ENCODE measurements at regions not wholly inside any gene's neighbourhood (a gene's known extent, or its start where the extent isn't known, plus 50 kb on each side); places are given as distances from the start of the nearest gene placed in this dataset.

- TF ChIP-seq POLR2A (IDR thresholded peaks at IDR 0.05; ENCODE audit: low read depth, low read length): no peak
- no peak for TF ChIP-seq CHD1 (IDR thresholded peaks at IDR 0.05; ENCODE audit: low read depth, low read length)
Measured at GRCh38 chr15:47293466-47294162, 423.7 kb upstream of the SEMA6D start (continued).

DNA sequence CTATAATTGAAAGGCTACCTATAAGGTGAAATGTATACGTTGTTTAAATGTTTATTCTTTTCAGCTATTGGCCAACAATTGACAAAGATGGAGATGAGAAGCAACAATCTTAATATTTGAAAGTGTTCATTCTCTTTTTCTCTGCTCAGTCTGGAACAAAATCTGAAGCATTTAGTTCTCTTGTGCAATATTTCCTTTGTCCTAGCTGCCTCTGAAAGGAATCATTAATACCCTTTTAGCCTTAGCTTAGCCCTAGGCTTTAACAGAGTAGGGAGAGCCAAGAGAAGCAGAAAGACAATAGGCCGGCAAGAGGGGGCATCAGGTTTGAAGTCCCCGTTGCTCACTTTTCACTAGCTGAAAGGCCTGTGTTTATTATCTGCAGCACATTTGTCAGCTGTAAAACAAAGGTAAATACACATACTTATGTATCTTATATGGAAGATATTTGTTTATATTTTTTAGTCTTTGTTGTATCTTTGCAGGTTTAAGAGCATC is 422.5 kb upstream of the SEMA6D start:
- Histone ChIP-seq H3K27ac (ENCODE audit: insufficient read depth, low read length) (no peak overlapping the region), H3K56ac (ENCODE audit: extremely low read depth, insufficient read depth, low read length) (no peak overlapping the region), H3K9ac (ENCODE audit: low read depth, low read length) (no peak overlapping the region), H3K9me1 (ENCODE audit: insufficient read depth, low read length) (peaks cover 4% of the 10 kb centered on the region; the same call in 1 of the 2 replicates), H2AFZ (replicated peaks; ENCODE audit: low read length, poor library complexity) (no peak overlapping the region), H2BK15ac (ENCODE audit: low read depth, low read length) (no peak overlapping the region), H4K5ac (ENCODE audit: low read depth, low read length) (peak overlapping the region; percentile 5; the same call in 1 of the 2 replicates), H4K91ac (ENCODE audit: insufficient read depth, low read depth, low read length) (no peak overlapping the region), H2AK5ac (ENCODE audit: low read depth, low read length) (no peak overlapping the region), H2BK5ac (ENCODE audit: low read depth, low read length, poor library complexity, severe bottlenecking) (no peak overlapping the region), H3K23ac (ENCODE audit: low read depth, low read length) (no peak overlapping the region), H2AK9ac (replicated peaks; ENCODE audit: low read depth, low read length, poor library complexity) (no peak overlapping the region), H3K4me3 (ENCODE audit: insufficient read depth, low read depth, low read length) (no peak overlapping the region), H3K9me3 (ENCODE audit: control insufficient read depth, insufficient read depth, low read length) (no peaks in the 10 kb centered on the region), H3K4ac (ENCODE audit: low read depth, low read length) (no peak overlapping the region), H4K20me1 (ENCODE audit: insufficient read depth, low read length) (no peaks in the 10 kb centered on the region), H3K18ac (ENCODE audit: low read depth, low read length) (no peak overlapping the region; the same call in 1 of the 2 replicates), H4K8ac (ENCODE audit: low read depth in 2 of 2, low read length in 2 of 2) (no peak overlapping the region), H2BK20ac (ENCODE audit: low read depth, low read length) (0 out of 2 replicates have a peak overlapping the region, but pooled peaks have one; percentile 4), H3K14ac (replicated peaks; ENCODE audit: low read depth, low read length) (no peak overlapping the region), H3K36me3 (ENCODE audit: control insufficient read depth, insufficient read depth, low read length) (no peaks in the 10 kb centered on the region), H3K79me1 (ENCODE audit: low read depth in 1 of 2, low read length in 2 of 2) (no peaks in the 10 kb centered on the region), H3K4me2 (ENCODE audit: low read depth, low read length) (no peak overlapping the region), H2BK120ac (ENCODE audit: low read depth, low read length) (peak overlapping the region; percentile 1; the same call in 1 of the 2 replicates), H3K27me3 (ENCODE audit: control insufficient read depth, insufficient read depth, low read length) (no peaks in the 10 kb centered on the region), H3K4me1 (ENCODE audit: control insufficient read depth, insufficient read depth, low read length) (peaks cover 6% of the 10 kb centered on the region)
- ATAC-seq (ENCODE audit: low read depth): no peak
- ChIA-PET CTCF (no interaction called here), POLR2A (ENCODE audit: unreplicated experiment) (no interaction called here)
- dilution Hi-C loops (cut with HindIII; ENCODE audit: low sequenced_read_pairs, unreplicated experiment) (no loop called here), in situ Hi-C loops (cut with MboI; ENCODE audit: low sequenced_read_pairs) (no loop called here), intact Hi-C loops (cut with micrococcal nuclease) (loop anchor here (1.0 to 5.0 kb wide), 5 partner anchors 37 to 422 kb away; partner anchors contain the start of gene SEMA6D)
- no CpG with 5 or more reads among the region's 3 CpGs for WGBS, 2 experiments (ENCODE audit: extremely low coverage in 2 of 2, insufficient read length in 1 of 2)
- TF ChIP-seq, protein P1, sequence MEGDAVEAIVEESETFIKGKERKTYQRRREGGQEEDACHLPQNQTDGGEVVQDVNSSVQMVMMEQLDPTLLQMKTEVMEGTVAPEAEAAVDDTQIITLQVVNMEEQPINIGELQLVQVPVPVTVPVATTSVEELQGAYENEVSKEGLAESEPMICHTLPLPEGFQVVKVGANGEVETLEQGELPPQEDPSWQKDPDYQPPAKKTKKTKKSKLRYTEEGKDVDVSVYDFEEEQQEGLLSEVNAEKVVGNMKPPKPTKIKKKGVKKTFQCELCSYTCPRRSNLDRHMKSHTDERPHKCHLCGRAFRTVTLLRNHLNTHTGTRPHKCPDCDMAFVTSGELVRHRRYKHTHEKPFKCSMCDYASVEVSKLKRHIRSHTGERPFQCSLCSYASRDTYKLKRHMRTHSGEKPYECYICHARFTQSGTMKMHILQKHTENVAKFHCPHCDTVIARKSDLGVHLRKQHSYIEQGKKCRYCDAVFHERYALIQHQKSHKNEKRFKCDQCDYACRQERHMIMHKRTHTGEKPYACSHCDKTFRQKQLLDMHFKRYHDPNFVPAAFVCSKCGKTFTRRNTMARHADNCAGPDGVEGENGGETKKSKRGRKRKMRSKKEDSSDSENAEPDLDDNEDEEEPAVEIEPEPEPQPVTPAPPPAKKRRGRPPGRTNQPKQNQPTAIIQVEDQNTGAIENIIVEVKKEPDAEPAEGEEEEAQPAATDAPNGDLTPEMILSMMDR (conservative IDR thresholded peaks at IDR 0.05; ENCODE audit: low read depth, low read length): no peak
- TF ChIP-seq POLR2A (IDR thresholded peaks at IDR 0.05; ENCODE audit: low read depth, low read length) (no peak), FOS (IDR thresholded peaks at IDR 0.05; ENCODE audit: low read depth, low read length) (no peak), MAFK (IDR thresholded peaks at IDR 0.05; ENCODE audit: low read depth, low read length) (no peak)
- no TSS peak for BruUV-seq (replicated peaks)
- no peak for DNase-seq

All from IMR-90 (cell line).